ENCODE measurements at regions not wholly inside any gene's neighbourhood (a gene's known extent, or its start where the extent isn't known, plus 50 kb on each side); places are given as distances from the start of the nearest gene placed in this dataset.

GRCh38 chr3:182375916-182376315, 417.4 kb upstream of the ATP11B start:
- no peak for TF ChIP-seq CTCF (IDR thresholded peaks at IDR 0.05; ENCODE audit: low read depth, low read length, poor library complexity, severe bottlenecking)
- TF ChIP-seq EZH2phosphoT487 (IDR thresholded peaks at IDR 0.05; ENCODE audit: borderline replicate concordance, low read length), result no peak
